Karpas-422 (cell line): ENCODE measurements at regions not wholly inside any gene's neighbourhood (a gene's known extent, or its start where the extent isn't known, plus 50 kb on each side); places are given as distances from the start of the nearest gene placed in this dataset.

ENCODE experiments used
- DNase-seq: peaks from one replicate; pipeline ENCODE4 v3.0.0-alpha.2; 2015
- H2AFZ ChIP-seq: fragments of 200-600 bp; sonication (generic); 2 replicates; pipeline ENCODE4 v1.6.1; 2014; ENCODE audit warnings: antibody characterized with exemption, low read length, mixed read lengths
- H3K27ac ChIP-seq: fragments of 200-600 bp; sonication (generic); 2 replicates; pipeline ENCODE4 v1.5.1; 2014; ENCODE audit warnings: mild to moderate bottlenecking, low read length, moderate library complexity
- H3K27me3 ChIP-seq: fragments of 200-600 bp; sonication (generic); 2 replicates; pipeline ENCODE4 v1.6.1; 2014; ENCODE audit warnings: low read length, mixed read lengths
- H3K36me3 ChIP-seq: fragments of 200-600 bp; sonication (generic); 2 replicates; pipeline ENCODE4 v1.6.1; 2014; ENCODE audit warnings: low read length, mixed read lengths; ENCODE audit not compliant: insufficient read depth
- H3K4me1 ChIP-seq: fragments of 200-600 bp; sonication (generic); 2 replicates; pipeline ENCODE4 v1.6.1; 2014; ENCODE audit warnings: mild to moderate bottlenecking, low read length, mixed read lengths
- H3K4me2 ChIP-seq: fragments of 200-600 bp; sonication (generic); 2 replicates; pipeline ENCODE4 v1.6.1; 2014; ENCODE audit warnings: low read length, low read depth, mild to moderate bottlenecking; ENCODE audit not compliant: poor library complexity, severe bottlenecking
- H3K4me3 ChIP-seq: fragments of 200-600 bp; sonication (generic); 2 replicates; pipeline ENCODE4 v1.5.1; 2014; ENCODE audit warnings: mild to moderate bottlenecking, antibody characterized with exemption, low read length, mixed read lengths
- H3K79me2 ChIP-seq: fragments of 200-600 bp; sonication (generic); 2 replicates; pipeline ENCODE4 v1.6.1; 2014; ENCODE audit warnings: mild to moderate bottlenecking, low read length, mixed read lengths
- H3K9ac ChIP-seq: fragments of 200-600 bp; sonication (generic); 2 replicates; pipeline ENCODE4 v1.6.0; 2014; ENCODE audit warnings: low read length
- H3K9me2 ChIP-seq: fragments of 200-600 bp; sonication (generic), shearing (Covaris generic); replicated peaks from 2 replicates; pipeline ENCODE4 v1.6.0; 2014; ENCODE audit warnings: mild to moderate bottlenecking, low read length, moderate library complexity; ENCODE audit not compliant: insufficient read depth
- H3K9me3 ChIP-seq: fragments of 300-700, 200-600 bp; sonication (generic); 2 replicates; pipeline ENCODE4 v1.6.1; 2014; ENCODE audit warnings: low read length, mixed read lengths
- H4K20me1 ChIP-seq: fragments of 200-600 bp; sonication (generic); 2 replicates; pipeline ENCODE4 v1.6.1; 2014; ENCODE audit warnings: mild to moderate bottlenecking, antibody characterized with exemption, low read length, low read depth; ENCODE audit not compliant: insufficient read depth

GRCh38 chr12:46926526-46926925 lies 100.7 kb upstream of the SLC38A4 start:
- 0 out of 2 replicates have a peak, but pooled peaks cover 2% of the 10 kb centered on the region for H3K27me3 ChIP-seq
- H3K27ac ChIP-seq, result no peak overlapping the region
- no peak overlapping the region for H3K4me2 ChIP-seq
- no peaks in the 10 kb centered on the region for H4K20me1 ChIP-seq
- no peak overlapping the region for H3K4me3 ChIP-seq
- DNase-seq, result no peak
- no peaks in the 10 kb centered on the region for H3K79me2 ChIP-seq
- no peaks in the 10 kb centered on the region for H3K36me3 ChIP-seq
- H2AFZ ChIP-seq, result no peak overlapping the region
- no peaks in the 10 kb centered on the region for H3K4me1 ChIP-seq
- no peak overlapping the region for H3K9ac ChIP-seq
- H3K9me3 ChIP-seq, result no peaks in the 10 kb centered on the region
- no peaks in the 10 kb centered on the region for H3K9me2 ChIP-seq

DNA sequence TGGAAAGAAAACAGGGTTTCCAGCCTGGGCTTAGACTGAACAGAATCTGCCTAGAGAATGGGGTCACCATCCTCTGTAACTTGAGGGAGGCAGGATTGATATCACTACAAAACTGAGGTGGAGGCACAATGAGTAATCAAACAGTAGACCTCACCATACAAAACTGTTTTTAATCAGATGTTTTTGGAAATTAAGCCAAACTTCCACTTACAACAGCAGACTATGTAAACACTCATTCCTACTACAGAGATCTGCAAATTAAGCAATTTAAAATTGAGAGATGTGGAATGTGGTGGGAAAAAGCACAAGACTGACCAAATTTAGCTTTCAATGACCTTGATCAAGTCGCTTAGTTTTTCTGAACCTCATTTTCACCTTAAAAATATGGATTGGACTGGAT lies 104.3 kb upstream of the SLC38A4 start:
- no peak for DNase-seq
- Histone ChIP-seq H3K9me2 (no peaks in the 10 kb centered on the region), H3K27ac (no peak overlapping the region), H3K36me3 (no peaks in the 10 kb centered on the region), H3K9ac (no peak overlapping the region), H3K4me2 (no peak overlapping the region), H3K4me3 (no peak overlapping the region), H3K4me1 (no peaks in the 10 kb centered on the region), H3K9me3 (no peaks in the 10 kb centered on the region), H3K79me2 (no peaks in the 10 kb centered on the region), H2AFZ (no peak overlapping the region), H3K27me3 (0 out of 2 replicates have a peak, but pooled peaks cover 2% of the 10 kb centered on the region), H4K20me1 (no peaks in the 10 kb centered on the region)

DNA sequence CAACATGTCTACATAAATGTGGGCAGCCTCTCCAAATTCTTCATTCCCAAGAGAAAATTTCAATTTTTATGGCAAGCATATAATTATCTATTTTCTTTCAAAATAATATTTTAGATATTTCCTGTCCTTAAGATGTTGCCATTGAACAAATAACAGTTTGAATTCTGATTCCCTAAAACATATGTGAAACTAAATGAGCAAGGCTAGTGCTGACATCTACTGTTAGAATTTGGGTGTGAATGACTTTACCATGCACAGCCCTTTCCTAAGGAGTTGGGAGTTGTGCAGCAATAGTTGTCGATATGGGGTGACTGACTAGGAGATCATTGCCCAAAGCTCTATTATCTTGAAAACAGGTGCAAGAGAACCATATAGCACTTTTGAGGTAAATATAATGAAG lies 108.2 kb upstream of the SLC38A4 start:
- Histone ChIP-seq H3K4me3 (no peak overlapping the region), H3K27me3 (0 out of 2 replicates have a peak, but pooled peaks cover 2% of the 10 kb centered on the region), H3K9ac (no peak overlapping the region), H3K9me3 (no peaks in the 10 kb centered on the region), H3K36me3 (no peaks in the 10 kb centered on the region), H3K79me2 (no peaks in the 10 kb centered on the region), H3K4me2 (no peak overlapping the region), H4K20me1 (no peaks in the 10 kb centered on the region), H3K27ac (no peak overlapping the region), H2AFZ (no peak overlapping the region), H3K4me1 (no peaks in the 10 kb centered on the region), H3K9me2 (no peaks in the 10 kb centered on the region)
- DNase-seq, result peak; percentile 59

GRCh38 chr12:46934374-46935111 lies 108.7 kb upstream of the SLC38A4 start:
- Histone ChIP-seq H3K9me3 (no peaks in the 10 kb centered on the region), H3K4me2 (no peak overlapping the region), H3K79me2 (no peaks in the 10 kb centered on the region), H3K4me3 (no peak overlapping the region), H3K9me2 (no peaks in the 10 kb centered on the region), H3K27ac (no peak overlapping the region), H3K9ac (no peak overlapping the region), H4K20me1 (no peaks in the 10 kb centered on the region), H3K36me3 (no peaks in the 10 kb centered on the region), H2AFZ (no peak overlapping the region), H3K27me3 (0 out of 2 replicates have a peak, but pooled peaks cover 2% of the 10 kb centered on the region), H3K4me1 (no peaks in the 10 kb centered on the region)
- DNase-seq, result no peak

DNA sequence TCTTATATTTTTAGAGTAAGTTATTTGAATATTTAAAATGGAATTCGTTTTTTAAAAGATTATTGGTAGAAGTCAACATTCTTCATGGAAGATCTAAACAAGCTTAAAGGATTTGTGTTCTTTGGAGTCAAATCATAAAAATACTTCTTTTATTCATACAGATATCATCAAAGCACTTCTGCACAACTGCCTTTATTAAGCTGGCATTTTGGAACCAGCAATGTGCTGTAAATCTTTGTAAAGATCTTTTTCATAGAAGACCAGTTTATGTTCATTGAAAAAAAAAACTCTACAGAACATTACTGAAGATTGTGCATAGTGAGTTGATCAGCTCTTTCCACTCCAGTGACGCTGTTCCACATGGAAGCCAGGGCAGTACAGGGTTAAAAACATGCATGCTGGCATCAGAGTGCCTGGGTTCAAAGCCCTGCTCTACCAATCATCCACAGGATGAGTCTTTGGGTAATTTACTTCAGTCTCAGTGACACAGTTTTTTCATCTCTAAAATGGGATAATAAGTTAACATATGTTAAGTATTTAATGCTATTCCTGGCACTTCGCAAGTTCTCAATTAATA lies 109.6 kb upstream of the SLC38A4 start:
- DNase-seq, result no peak
- no peaks in the 10 kb centered on the region for H4K20me1 ChIP-seq
- no peak overlapping the region for H3K27ac ChIP-seq
- no peak overlapping the region for H2AFZ ChIP-seq
- no peak overlapping the region for H3K4me3 ChIP-seq
- no peak overlapping the region for H3K9ac ChIP-seq
- no peak overlapping the region for H3K4me2 ChIP-seq
- 0 out of 2 replicates have a peak, but pooled peaks cover 2% of the 10 kb centered on the region for H3K27me3 ChIP-seq
- no peaks in the 10 kb centered on the region for H3K4me1 ChIP-seq
- no peaks in the 10 kb centered on the region for H3K79me2 ChIP-seq
- H3K9me2 ChIP-seq, result no peaks in the 10 kb centered on the region
- H3K9me3 ChIP-seq, result no peaks in the 10 kb centered on the region
- H3K36me3 ChIP-seq, result no peaks in the 10 kb centered on the region

- no peaks in the 10 kb centered on the region for H3K27me3 ChIP-seq
- no peak overlapping the region for H3K9ac ChIP-seq
- no peaks in the 10 kb centered on the region for H3K4me1 ChIP-seq
- no peaks in the 10 kb centered on the region for H3K9me2 ChIP-seq
- H3K4me2 ChIP-seq, result no peak overlapping the region
- no peak for DNase-seq
- H3K9me3 ChIP-seq, result no peaks in the 10 kb centered on the region
- no peaks in the 10 kb centered on the region for H3K79me2 ChIP-seq
- H3K4me3 ChIP-seq, result no peak overlapping the region
- no peak overlapping the region for H3K27ac ChIP-seq
- no peaks in the 10 kb centered on the region for H3K36me3 ChIP-seq
- H4K20me1 ChIP-seq, result no peaks in the 10 kb centered on the region
- H2AFZ ChIP-seq, result no peak overlapping the region
These were observed 110.2 kb upstream of the SLC38A4 start for GRCh38 chr12:46936042-46936441.

GRCh38 chr12:46938071-46938678 lies 112.4 kb upstream of the SLC38A4 start:
- Histone ChIP-seq H2AFZ (no peak overlapping the region), H3K9me3 (no peaks in the 10 kb centered on the region), H3K9ac (no peak overlapping the region), H3K4me1 (no peaks in the 10 kb centered on the region), H3K9me2 (no peaks in the 10 kb centered on the region), H3K27me3 (no peaks in the 10 kb centered on the region), H3K27ac (no peak overlapping the region), H3K4me2 (no peak overlapping the region), H4K20me1 (no peaks in the 10 kb centered on the region), H3K4me3 (no peak overlapping the region), H3K36me3 (no peaks in the 10 kb centered on the region), H3K79me2 (no peaks in the 10 kb centered on the region)
- DNase-seq, result no peak

- H3K27me3 ChIP-seq, result no peaks in the 10 kb centered on the region
- no peak overlapping the region for H3K4me3 ChIP-seq
- H3K9me3 ChIP-seq, result no peaks in the 10 kb centered on the region
- no peak overlapping the region for H2AFZ ChIP-seq
- no peak overlapping the region for H3K4me2 ChIP-seq
- H4K20me1 ChIP-seq, result no peaks in the 10 kb centered on the region
- no peaks in the 10 kb centered on the region for H3K4me1 ChIP-seq
- no peak overlapping the region for H3K27ac ChIP-seq
- H3K36me3 ChIP-seq, result no peaks in the 10 kb centered on the region
- H3K9ac ChIP-seq, result no peak overlapping the region
- no peaks in the 10 kb centered on the region for H3K79me2 ChIP-seq
- no peaks in the 10 kb centered on the region for H3K9me2 ChIP-seq
- DNase-seq, result no peak
These were observed 116.2 kb upstream of the SLC38A4 start for GRCh38 chr12:46941981-46942380.
